GM10266 (cell line): ENCODE measurements at regions not wholly inside any gene's neighbourhood (a gene's known extent, or its start where the extent isn't known, plus 50 kb on each side); places are given as distances from the start of the nearest gene placed in this dataset.

Experiments
- DNase-seq: peaks from one replicate; pipeline ENCODE4 v3.0.0; 2012; ENCODE audit errors: extremely low spot score
- TF ChIP-seq, protein P1 (sequence below): IDR thresholded peaks from 2 replicates; pipeline ENCODE4 v1.5.1; 2012; ENCODE audit warnings: mild to moderate bottlenecking, low read depth; ENCODE audit not compliant: control insufficient read depth, insufficient read depth; ENCODE audit errors: missing control alignments

DNA sequence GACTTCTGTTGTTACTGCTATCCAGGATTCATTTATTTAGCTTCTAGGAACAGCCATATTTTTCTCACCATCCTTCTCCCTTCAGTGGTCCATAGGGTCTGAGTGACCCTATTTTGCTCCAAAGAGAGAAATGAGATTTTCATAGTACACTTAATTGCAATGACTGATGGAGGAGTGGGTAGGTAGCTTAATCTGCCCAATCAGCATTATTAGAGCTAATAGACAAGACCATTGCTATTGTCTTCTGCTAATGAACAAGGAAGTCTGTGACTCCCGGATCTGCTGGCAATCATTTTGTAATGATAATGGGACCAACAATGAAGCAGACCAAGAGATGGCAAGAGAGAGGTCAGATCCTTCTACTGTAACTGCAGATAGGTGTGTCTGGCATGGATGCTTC, 271.4 kb upstream of the SLC7A11 start:
- no peak for DNase-seq
- TF ChIP-seq, protein P1, sequence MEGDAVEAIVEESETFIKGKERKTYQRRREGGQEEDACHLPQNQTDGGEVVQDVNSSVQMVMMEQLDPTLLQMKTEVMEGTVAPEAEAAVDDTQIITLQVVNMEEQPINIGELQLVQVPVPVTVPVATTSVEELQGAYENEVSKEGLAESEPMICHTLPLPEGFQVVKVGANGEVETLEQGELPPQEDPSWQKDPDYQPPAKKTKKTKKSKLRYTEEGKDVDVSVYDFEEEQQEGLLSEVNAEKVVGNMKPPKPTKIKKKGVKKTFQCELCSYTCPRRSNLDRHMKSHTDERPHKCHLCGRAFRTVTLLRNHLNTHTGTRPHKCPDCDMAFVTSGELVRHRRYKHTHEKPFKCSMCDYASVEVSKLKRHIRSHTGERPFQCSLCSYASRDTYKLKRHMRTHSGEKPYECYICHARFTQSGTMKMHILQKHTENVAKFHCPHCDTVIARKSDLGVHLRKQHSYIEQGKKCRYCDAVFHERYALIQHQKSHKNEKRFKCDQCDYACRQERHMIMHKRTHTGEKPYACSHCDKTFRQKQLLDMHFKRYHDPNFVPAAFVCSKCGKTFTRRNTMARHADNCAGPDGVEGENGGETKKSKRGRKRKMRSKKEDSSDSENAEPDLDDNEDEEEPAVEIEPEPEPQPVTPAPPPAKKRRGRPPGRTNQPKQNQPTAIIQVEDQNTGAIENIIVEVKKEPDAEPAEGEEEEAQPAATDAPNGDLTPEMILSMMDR = no peak

- TF ChIP-seq, protein P1 = no peak
- DNase-seq = no peak
These were observed 270.6 kb upstream of the SLC7A11 start for GRCh38 chr4:138512756-138513155.

- DNase-seq = no peak
- TF ChIP-seq, protein P1 = no peak
These were observed 267.9 kb upstream of the SLC7A11 start for GRCh38 chr4:138510053-138510452.

DNA sequence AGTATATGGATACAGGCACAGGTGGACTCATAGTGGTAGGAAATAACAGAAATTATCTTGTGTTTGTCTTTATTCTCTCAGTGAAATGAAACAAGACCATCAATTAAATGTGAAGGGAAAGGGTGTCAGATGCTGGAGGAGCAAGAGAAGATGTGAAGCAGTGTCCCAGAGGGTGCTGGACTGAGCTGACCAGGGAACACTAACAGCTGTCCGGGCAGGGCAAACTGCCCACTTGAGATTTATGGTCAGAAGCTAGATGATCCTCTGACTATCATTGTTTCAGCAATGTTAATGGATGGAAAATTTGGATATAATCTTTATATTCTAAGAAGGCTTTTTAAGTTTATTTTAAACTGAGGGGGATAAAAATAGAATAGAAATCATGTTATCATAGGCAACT, 267.2 kb upstream of the SLC7A11 start:
- no peak for DNase-seq
- TF ChIP-seq, protein P1 = no peak

DNA sequence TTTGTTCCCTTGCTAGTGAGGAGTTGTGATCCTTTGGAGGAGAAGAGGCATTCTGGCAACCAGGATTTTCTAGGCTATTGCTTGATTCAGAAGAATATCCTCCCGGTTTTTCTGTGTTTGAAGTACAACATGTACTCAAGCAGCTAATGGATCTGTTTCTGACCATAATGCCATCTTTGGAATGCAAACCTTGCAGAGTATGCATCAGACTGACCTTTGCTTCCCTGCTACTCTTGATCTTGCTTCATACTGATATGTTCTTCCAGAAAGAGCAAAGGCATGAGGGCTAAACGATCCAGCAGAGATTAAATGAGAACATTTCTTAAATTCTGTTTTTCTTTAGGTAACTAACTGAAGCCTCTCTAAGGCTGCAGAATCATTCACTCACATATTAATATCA, 265.4 kb upstream of the SLC7A11 start:
- TF ChIP-seq, protein P1 = no peak
- DNase-seq = no peak

GRCh38 chr4:138501614-138502013, 259.5 kb upstream of the SLC7A11 start:
- TF ChIP-seq, protein P1 = no peak
- no peak for DNase-seq

- TF ChIP-seq, protein P1 = no peak
- no peak for DNase-seq
These were observed 258.7 kb upstream of the SLC7A11 start for GRCh38 chr4:138500869-138501268.
